ENCODE measurements at regions not wholly inside any gene's neighbourhood (a gene's known extent, or its start where the extent isn't known, plus 50 kb on each side); places are given as distances from the start of the nearest gene placed in this dataset.

- TF ChIP-seq POLR2AphosphoS5 (IDR thresholded peaks at IDR 0.05) (no peak), POLR2A (IDR thresholded peaks at IDR 0.05) (no peak), CTCF (IDR thresholded peaks at IDR 0.05) (no peak), EP300 (IDR thresholded peaks at IDR 0.05) (no peak)
Measured at GRCh38 chr14:99342906-99343305, 70.9 kb upstream of the BCL11B start.

Data from sigmoid colon (tissue), 4 donors.